K562 (cell line): ENCODE measurements at regions not wholly inside any gene's neighbourhood (a gene's known extent, or its start where the extent isn't known, plus 50 kb on each side); places are given as distances from the start of the nearest gene placed in this dataset.

Experiments
- ADNP ChIP-seq: fragments of 200-800 bp; sonication (Bioruptor generic); IDR thresholded peaks from 2 replicates; pipeline ENCODE4 v1.6.1; 2016; ENCODE audit warnings: missing genetic modification characterization, missing compliant biosample characterization
- BRF1 ChIP-seq: IDR thresholded peaks from 3 replicates; pipeline ENCODE4 v1.6.1; 2011; ENCODE audit warnings: borderline replicate concordance, mild to moderate bottlenecking; ENCODE audit not compliant: insufficient read length; ENCODE audit errors: extremely low read depth
- CEBPG ChIP-seq, 3 experiments: fragments of 200-800 bp in 1 of 3; sonication (Bioruptor generic) in 1 of 3; sonication (generic) in 1 of 3; formaldehyde crosslinking in 1 of 3; IDR thresholded peaks in 2 of 3; conservative IDR thresholded peaks in 1 of 3; 2 replicates each; pipeline versions ENCODE4 v1.6.1 to v1.8.0; 2016 to 2022; ENCODE audit warnings: missing compliant biosample characterization in 2 of 3, missing genetic modification characterization in 2 of 3, mild to moderate bottlenecking in 1 of 3, missing genetic modification reagents in 1 of 3
- EP300 ChIP-seq: IDR thresholded peaks from 2 replicates; pipeline ENCODE4 v1.6.1; 2012; ENCODE audit warnings: low read length, improper control_type of control experiment
- FOXP1 ChIP-seq: sonication (generic); formaldehyde crosslinking; IDR thresholded peaks from 2 replicates; pipeline ENCODE4 v1.8.0; 2022; ENCODE audit warnings: mild to moderate bottlenecking, missing genetic modification reagents
- HDAC2 ChIP-seq: fragments of 450-650 bp; IDR thresholded peaks from 2 replicates; pipeline ENCODE4 v1.6.1; 2016; ENCODE audit warnings: mild to moderate bottlenecking
- ILF3 ChIP-seq: fragments of 450-650 bp; IDR thresholded peaks from 2 replicates; pipeline ENCODE4 v1.6.1; 2018; ENCODE audit warnings: antibody characterized with exemption, mild to moderate bottlenecking, moderate library complexity, borderline replicate concordance
- NELFE ChIP-seq: IDR thresholded peaks from 2 replicates; pipeline ENCODE4 v1.6.1; 2011; ENCODE audit warnings: mild to moderate bottlenecking; ENCODE audit not compliant: insufficient read depth, insufficient read length
- NFXL1 ChIP-seq: fragments of 450-650 bp; formaldehyde crosslinking; IDR thresholded peaks from 2 replicates; pipeline ENCODE4 v1.4.0; 2021; ENCODE audit warnings: mild to moderate bottlenecking
- PRMT5 ChIP-seq: sonication (generic); formaldehyde crosslinking; IDR thresholded peaks from 2 replicates; pipeline ENCODE4 v1.5.0; 2020; ENCODE audit warnings: missing genetic modification reagents
- RBM17 ChIP-seq: fragments of 200-400 bp; formaldehyde crosslinking; IDR thresholded peaks from 2 replicates; pipeline ENCODE4 v1.6.1; 2017; ENCODE audit warnings: low read depth, mild to moderate bottlenecking, low read length, borderline replicate concordance
- ZNF354B ChIP-seq: fragments of 250-450 bp; sonication (Bioruptor Pico); IDR thresholded peaks from 2 replicates; pipeline ENCODE4 v1.4.0; 2020
- TF ChIP-seq, protein P1 (sequence below): fragments of 450-650 bp; IDR thresholded peaks from 2 replicates; pipeline ENCODE4 v1.6.1; 2018; ENCODE audit warnings: mild to moderate bottlenecking, low read depth; ENCODE audit not compliant: partially characterized antibody
- TF ChIP-seq, protein P2 (sequence below): fragments of 450-650 bp; IDR thresholded peaks from 2 replicates; pipeline ENCODE4 v1.7.0; 2016; ENCODE audit warnings: borderline replicate concordance
- TF ChIP-seq, protein P3 (sequence below): fragments of 450-650 bp; IDR thresholded peaks from 2 replicates; pipeline ENCODE4 v1.6.1; 2016; ENCODE audit warnings: missing biosample characterization, missing genetic modification characterization
- TF ChIP-seq, protein P4 (sequence below): sonication (generic); formaldehyde crosslinking; IDR thresholded peaks from 2 replicates; pipeline ENCODE4 v1.8.0; 2022; ENCODE audit warnings: mild to moderate bottlenecking, missing genetic modification reagents

DNA sequence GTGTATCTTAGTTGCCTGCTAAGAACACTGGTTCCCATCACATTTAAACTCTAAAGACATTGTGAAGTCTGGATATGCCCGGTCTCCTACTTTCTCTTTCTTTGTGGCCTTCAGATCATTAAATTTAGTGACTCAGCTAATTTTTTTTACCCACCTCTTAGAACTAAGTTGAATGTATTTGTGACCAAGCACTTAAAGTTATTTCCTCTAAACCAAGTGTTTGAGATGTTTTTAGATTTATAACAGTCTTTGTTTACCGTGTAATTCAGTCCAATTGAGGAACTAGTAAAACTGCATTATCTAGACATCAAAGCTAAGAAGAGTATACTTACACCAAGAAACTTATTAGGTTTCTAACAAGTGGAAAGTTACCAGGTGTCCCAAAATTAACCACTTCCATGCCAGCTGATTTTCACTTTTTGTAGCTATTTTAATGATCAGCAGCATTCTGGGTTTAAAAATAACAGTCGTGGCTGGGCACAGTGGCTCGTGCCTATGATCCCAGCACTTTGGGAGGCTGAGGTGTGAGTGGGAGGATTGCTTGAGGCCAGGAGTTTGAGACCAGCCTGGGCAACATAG, 53.1 kb downstream of the ARHGAP35 start (continued):
- TF ChIP-seq, protein P1, sequence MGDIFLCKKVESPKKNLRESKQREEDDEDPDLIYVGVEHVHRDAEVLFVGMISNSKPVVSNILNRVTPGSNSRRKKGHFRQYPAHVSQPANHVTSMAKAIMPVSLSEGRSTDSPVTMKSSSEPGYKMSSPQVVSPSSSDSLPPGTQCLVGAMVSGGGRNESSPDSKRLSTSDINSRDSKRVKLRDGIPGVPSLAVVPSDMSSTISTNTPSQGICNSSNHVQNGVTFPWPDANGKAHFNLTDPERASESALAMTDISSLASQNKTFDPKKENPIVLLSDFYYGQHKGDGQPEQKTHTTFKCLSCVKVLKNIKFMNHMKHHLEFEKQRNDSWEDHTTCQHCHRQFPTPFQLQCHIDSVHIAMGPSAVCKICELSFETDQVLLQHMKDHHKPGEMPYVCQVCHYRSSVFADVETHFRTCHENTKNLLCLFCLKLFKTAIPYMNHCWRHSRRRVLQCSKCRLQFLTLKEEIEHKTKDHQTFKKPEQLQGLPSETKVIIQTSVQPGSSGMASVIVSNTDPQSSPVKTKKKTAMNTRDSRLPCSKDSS, result no peak
- TF ChIP-seq BRF1, result no peak
- TF ChIP-seq PRMT5 (CRISPR knock-in tag), result no peak
- TF ChIP-seq HDAC2, result peak; percentile 68; the same call in 1 of the 2 replicates
- no peak for TF ChIP-seq NELFE
- TF ChIP-seq NFXL1 (CRISPR knock-in tag), result no peak
- TF ChIP-seq, protein P2, sequence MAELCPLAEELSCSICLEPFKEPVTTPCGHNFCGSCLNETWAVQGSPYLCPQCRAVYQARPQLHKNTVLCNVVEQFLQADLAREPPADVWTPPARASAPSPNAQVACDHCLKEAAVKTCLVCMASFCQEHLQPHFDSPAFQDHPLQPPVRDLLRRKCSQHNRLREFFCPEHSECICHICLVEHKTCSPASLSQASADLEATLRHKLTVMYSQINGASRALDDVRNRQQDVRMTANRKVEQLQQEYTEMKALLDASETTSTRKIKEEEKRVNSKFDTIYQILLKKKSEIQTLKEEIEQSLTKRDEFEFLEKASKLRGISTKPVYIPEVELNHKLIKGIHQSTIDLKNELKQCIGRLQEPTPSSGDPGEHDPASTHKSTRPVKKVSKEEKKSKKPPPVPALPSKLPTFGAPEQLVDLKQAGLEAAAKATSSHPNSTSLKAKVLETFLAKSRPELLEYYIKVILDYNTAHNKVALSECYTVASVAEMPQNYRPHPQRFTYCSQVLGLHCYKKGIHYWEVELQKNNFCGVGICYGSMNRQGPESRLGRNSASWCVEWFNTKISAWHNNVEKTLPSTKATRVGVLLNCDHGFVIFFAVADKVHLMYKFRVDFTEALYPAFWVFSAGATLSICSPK, result no peak
- TF ChIP-seq, protein P3, sequence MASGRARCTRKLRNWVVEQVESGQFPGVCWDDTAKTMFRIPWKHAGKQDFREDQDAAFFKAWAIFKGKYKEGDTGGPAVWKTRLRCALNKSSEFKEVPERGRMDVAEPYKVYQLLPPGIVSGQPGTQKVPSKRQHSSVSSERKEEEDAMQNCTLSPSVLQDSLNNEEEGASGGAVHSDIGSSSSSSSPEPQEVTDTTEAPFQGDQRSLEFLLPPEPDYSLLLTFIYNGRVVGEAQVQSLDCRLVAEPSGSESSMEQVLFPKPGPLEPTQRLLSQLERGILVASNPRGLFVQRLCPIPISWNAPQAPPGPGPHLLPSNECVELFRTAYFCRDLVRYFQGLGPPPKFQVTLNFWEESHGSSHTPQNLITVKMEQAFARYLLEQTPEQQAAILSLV (tag), result no peak
- no peak for TF ChIP-seq CEBPG (CRISPR knock-in tag; IDR thresholded peaks at IDR 0.05)
- TF ChIP-seq CEBPG (tag; conservative IDR thresholded peaks at IDR 0.05 in 1 of 2, IDR thresholded peaks at IDR 0.05 in 1 of 2), result no peak
- TF ChIP-seq FOXP1, result no peak
- TF ChIP-seq, protein P4, sequence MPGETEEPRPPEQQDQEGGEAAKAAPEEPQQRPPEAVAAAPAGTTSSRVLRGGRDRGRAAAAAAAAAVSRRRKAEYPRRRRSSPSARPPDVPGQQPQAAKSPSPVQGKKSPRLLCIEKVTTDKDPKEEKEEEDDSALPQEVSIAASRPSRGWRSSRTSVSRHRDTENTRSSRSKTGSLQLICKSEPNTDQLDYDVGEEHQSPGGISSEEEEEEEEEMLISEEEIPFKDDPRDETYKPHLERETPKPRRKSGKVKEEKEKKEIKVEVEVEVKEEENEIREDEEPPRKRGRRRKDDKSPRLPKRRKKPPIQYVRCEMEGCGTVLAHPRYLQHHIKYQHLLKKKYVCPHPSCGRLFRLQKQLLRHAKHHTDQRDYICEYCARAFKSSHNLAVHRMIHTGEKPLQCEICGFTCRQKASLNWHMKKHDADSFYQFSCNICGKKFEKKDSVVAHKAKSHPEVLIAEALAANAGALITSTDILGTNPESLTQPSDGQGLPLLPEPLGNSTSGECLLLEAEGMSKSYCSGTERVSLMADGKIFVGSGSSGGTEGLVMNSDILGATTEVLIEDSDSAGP (CRISPR knock-in tag), result no peak
- no peak for TF ChIP-seq ILF3
- TF ChIP-seq EP300, result no peak
- no peak for TF ChIP-seq ZNF354B (CRISPR knock-in tag)
- TF ChIP-seq RBM17, result no peak
- TF ChIP-seq ADNP (tag), result peak; percentile 48
